ENCODE measurements at regions not wholly inside any gene's neighbourhood (a gene's known extent, or its start where the extent isn't known, plus 50 kb on each side); places are given as distances from the start of the nearest gene placed in this dataset.

DNA sequence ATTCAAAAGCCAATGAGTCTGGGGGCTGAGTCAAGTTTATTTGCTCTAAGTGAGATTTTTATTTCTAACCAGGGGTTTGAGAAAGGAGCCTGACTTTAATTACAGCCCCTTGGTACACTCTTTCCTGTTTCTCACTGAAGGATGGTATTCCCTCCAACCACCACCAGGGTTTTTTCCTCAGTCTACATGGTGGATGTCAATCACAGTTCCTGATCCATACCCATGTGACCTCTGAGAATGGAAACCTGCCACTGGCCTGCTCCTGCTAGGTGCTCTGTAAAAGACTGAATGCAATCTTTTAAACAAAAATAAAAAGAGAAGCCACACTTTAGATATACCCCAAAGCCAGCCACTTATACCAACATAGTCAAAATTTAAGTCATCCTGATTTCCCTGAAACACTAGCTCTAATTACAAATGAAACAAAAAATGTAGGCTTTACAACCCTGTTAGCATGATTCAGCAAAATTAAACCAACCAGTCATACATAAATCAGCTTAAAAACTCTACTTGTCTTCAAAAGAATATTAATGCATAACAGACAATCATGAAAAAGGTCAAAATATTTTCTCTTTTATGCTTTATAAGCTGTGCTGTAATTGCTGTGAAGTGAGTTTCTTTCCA lies 112.1 kb upstream of the NWD2 start:
- TF ChIP-seq, protein P1, sequence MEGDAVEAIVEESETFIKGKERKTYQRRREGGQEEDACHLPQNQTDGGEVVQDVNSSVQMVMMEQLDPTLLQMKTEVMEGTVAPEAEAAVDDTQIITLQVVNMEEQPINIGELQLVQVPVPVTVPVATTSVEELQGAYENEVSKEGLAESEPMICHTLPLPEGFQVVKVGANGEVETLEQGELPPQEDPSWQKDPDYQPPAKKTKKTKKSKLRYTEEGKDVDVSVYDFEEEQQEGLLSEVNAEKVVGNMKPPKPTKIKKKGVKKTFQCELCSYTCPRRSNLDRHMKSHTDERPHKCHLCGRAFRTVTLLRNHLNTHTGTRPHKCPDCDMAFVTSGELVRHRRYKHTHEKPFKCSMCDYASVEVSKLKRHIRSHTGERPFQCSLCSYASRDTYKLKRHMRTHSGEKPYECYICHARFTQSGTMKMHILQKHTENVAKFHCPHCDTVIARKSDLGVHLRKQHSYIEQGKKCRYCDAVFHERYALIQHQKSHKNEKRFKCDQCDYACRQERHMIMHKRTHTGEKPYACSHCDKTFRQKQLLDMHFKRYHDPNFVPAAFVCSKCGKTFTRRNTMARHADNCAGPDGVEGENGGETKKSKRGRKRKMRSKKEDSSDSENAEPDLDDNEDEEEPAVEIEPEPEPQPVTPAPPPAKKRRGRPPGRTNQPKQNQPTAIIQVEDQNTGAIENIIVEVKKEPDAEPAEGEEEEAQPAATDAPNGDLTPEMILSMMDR (IDR thresholded peaks at IDR 0.05), result no peak
- TF ChIP-seq POLR2A (IDR thresholded peaks at IDR 0.05) (no peak), POLR2AphosphoS5 (IDR thresholded peaks at IDR 0.05; ENCODE audit: insufficient read depth in 1 of 2, low read depth in 1 of 2) (no peak)
